GM23338 (cell line): ENCODE measurements at regions not wholly inside any gene's neighbourhood (a gene's known extent, or its start where the extent isn't known, plus 50 kb on each side); places are given as distances from the start of the nearest gene placed in this dataset.

Experiments
- CREB1 ChIP-seq: fragments of 250-450 bp; sonication (Bioruptor Pico); IDR thresholded peaks from 2 replicates; pipeline ENCODE4 v1.5.0; 2020; ENCODE audit warnings: low read depth, mild to moderate bottlenecking, moderate library complexity
- EZH2 ChIP-seq: fragments of 200-600 bp; sonication (generic); IDR thresholded peaks from one replicate; pipeline ENCODE4 v1.8.0; 2017; ENCODE audit warnings: antibody characterized with exemption, mild to moderate bottlenecking, low read depth; ENCODE audit not compliant: unreplicated experiment
- EZH2phosphoT487 ChIP-seq: fragments of 200-600 bp; sonication (generic); IDR thresholded peaks from one replicate; pipeline ENCODE4 v1.8.1; 2018; ENCODE audit warnings: antibody characterized with exemption; ENCODE audit not compliant: unreplicated experiment
- POLR2AphosphoS5 ChIP-seq: IDR thresholded peaks from 2 replicates; pipeline ENCODE4 v1.6.1; 2016; ENCODE audit warnings: antibody characterized with exemption, low read depth
- REST ChIP-seq: IDR thresholded peaks from one replicate; pipeline ENCODE4 v1.6.1; 2018; ENCODE audit warnings: antibody characterized with exemption; ENCODE audit not compliant: unreplicated experiment
- TF ChIP-seq, protein P1 (sequence below), 2 experiments: fragments of 200-600 bp in 1 of 2; sonication (generic) in 1 of 2; conservative IDR thresholded peaks; 2 replicates each; pipeline versions ENCODE4 v1.5.1 to v1.6.1; 2016 to 2017; ENCODE audit warnings: antibody characterized with exemption in 2 of 2, low read depth in 2 of 2, mild to moderate bottlenecking in 2 of 2, moderate library complexity in 1 of 2

GRCh38 chr1:98364544-98364943 lies 297.0 kb upstream of the SNX7 start:
- TF ChIP-seq, protein P1, sequence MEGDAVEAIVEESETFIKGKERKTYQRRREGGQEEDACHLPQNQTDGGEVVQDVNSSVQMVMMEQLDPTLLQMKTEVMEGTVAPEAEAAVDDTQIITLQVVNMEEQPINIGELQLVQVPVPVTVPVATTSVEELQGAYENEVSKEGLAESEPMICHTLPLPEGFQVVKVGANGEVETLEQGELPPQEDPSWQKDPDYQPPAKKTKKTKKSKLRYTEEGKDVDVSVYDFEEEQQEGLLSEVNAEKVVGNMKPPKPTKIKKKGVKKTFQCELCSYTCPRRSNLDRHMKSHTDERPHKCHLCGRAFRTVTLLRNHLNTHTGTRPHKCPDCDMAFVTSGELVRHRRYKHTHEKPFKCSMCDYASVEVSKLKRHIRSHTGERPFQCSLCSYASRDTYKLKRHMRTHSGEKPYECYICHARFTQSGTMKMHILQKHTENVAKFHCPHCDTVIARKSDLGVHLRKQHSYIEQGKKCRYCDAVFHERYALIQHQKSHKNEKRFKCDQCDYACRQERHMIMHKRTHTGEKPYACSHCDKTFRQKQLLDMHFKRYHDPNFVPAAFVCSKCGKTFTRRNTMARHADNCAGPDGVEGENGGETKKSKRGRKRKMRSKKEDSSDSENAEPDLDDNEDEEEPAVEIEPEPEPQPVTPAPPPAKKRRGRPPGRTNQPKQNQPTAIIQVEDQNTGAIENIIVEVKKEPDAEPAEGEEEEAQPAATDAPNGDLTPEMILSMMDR (conservative IDR thresholded peaks at IDR 0.05; ENCODE audit: low read depth in 2 of 2), result no peak
- TF ChIP-seq EZH2phosphoT487, result no peak
- TF ChIP-seq POLR2AphosphoS5, result no peak
- TF ChIP-seq CREB1, result no peak
- no peak for TF ChIP-seq REST
- no peak for TF ChIP-seq EZH2
